Coronary artery (tissue), 2 donors: ENCODE measurements at regions not wholly inside any gene's neighbourhood (a gene's known extent, or its start where the extent isn't known, plus 50 kb on each side); places are given as distances from the start of the nearest gene placed in this dataset.

Experiments used
- DNase-seq: peaks from one replicate; pipeline ENCODE4 v3.0.0-alpha.2; 2017; ENCODE audit warnings: low spot score
- H3K27ac ChIP-seq, 2 donors: fragments of 200-600 bp; sonication (generic); one replicate each; pipeline ENCODE4 v1.5.1; 2016 to 2019
- H3K4me3 ChIP-seq: fragments of 200-600 bp; sonication (generic); 2 replicates; pipeline ENCODE4 v1.5.1; 2016; ENCODE audit warnings: mild to moderate bottlenecking, moderate library complexity
- CTCF ChIP-seq: fragments of 200-600 bp; sonication (generic); IDR thresholded peaks from one replicate; pipeline ENCODE4 v1.5.1; 2019; ENCODE audit warnings: antibody characterized with exemption

GRCh38 chr13:76808927-76809326 lies 77.3 kb downstream of the KCTD12 start:
- no peak overlapping the region for H3K27ac ChIP-seq
- no peak for DNase-seq
- no peak overlapping the region for H3K4me3 ChIP-seq
- no peak for TF ChIP-seq CTCF

GRCh38 chr13:76804801-76805200 lies 81.4 kb downstream of the KCTD12 start:
- DNase-seq: no peak
- Histone ChIP-seq H3K4me3 (no peak overlapping the region), H3K27ac (no peak overlapping the region)
- no peak for TF ChIP-seq CTCF

- no peak for TF ChIP-seq CTCF
- no peak for DNase-seq
- no peak overlapping the region for H3K27ac ChIP-seq
- no peak overlapping the region for H3K4me3 ChIP-seq
These were observed 82.4 kb downstream of the KCTD12 start for GRCh38 chr13:76803831-76804230.

- H3K4me3 ChIP-seq: no peak overlapping the region
- TF ChIP-seq CTCF: no peak
- no peak overlapping the region for H3K27ac ChIP-seq
- no peak for DNase-seq
These were observed 85.3 kb downstream of the KCTD12 start for GRCh38 chr13:76800943-76801342.

- no peak for TF ChIP-seq CTCF
These were observed 86.5 kb downstream of the KCTD12 start for GRCh38 chr13:76799696-76800095.

GRCh38 chr13:76798037-76798436 lies 88.2 kb downstream of the KCTD12 start:
- no peak overlapping the region for H3K4me3 ChIP-seq
- DNase-seq: no peak
- TF ChIP-seq CTCF: no peak
- no peak overlapping the region for H3K27ac ChIP-seq

More at GRCh38 chr13:76799696-76800095, 86.5 kb downstream of the KCTD12 start:
- Histone ChIP-seq H3K27ac (no peak overlapping the region), H3K4me3 (no peak overlapping the region)
- no peak for DNase-seq

- Histone ChIP-seq H3K27ac (no peak overlapping the region), H3K4me3 (no peak overlapping the region)
- TF ChIP-seq CTCF: no peak
- DNase-seq: no peak
These were observed 88.8 kb downstream of the KCTD12 start for GRCh38 chr13:76797361-76797760.
